ENCODE measurements at regions not wholly inside any gene's neighbourhood (a gene's known extent, or its start where the extent isn't known, plus 50 kb on each side); places are given as distances from the start of the nearest gene placed in this dataset.
"Not testable (repeated sequence)": the region's sequence is repeated elsewhere in the genome, so short reads cannot be mapped to it uniquely, and the experiment has no call there.

DNA sequence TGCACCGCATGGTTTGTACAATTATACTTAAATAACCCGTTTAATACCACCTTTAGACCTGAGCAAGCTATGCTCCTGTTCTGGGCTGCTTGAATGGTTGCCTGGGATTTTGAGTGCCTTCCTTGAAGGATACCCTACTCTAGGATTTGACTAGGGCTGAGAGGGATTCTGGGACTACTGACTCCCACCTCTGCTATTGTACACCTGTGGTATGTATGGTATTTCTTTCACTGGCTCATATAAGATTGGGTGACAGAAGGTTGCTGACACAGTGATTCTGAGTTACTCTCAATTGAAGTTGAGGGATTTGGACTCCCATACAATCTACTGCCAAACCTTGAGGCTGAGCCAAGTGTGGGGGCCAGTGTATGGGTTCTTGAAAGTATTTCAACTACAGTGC lies 494.4 kb upstream of the SEMA3D start:
- H3K27ac Mint-ChIP-seq, result no peak overlapping the region
- no peak for DNase-seq (ENCODE audit: low spot score in 2 of 2, unreplicated experiment in 2 of 2)
- H3K4me1 Mint-ChIP-seq, result no peaks in the 10 kb centered on the region
- no peaks in the 10 kb centered on the region for H3K27me3 Mint-ChIP-seq (ENCODE audit: low read depth)
- H3K36me3 Mint-ChIP-seq, result peaks cover 5% of the 10 kb centered on the region
- TF ChIP-seq, protein P1, sequence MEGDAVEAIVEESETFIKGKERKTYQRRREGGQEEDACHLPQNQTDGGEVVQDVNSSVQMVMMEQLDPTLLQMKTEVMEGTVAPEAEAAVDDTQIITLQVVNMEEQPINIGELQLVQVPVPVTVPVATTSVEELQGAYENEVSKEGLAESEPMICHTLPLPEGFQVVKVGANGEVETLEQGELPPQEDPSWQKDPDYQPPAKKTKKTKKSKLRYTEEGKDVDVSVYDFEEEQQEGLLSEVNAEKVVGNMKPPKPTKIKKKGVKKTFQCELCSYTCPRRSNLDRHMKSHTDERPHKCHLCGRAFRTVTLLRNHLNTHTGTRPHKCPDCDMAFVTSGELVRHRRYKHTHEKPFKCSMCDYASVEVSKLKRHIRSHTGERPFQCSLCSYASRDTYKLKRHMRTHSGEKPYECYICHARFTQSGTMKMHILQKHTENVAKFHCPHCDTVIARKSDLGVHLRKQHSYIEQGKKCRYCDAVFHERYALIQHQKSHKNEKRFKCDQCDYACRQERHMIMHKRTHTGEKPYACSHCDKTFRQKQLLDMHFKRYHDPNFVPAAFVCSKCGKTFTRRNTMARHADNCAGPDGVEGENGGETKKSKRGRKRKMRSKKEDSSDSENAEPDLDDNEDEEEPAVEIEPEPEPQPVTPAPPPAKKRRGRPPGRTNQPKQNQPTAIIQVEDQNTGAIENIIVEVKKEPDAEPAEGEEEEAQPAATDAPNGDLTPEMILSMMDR (IDR thresholded peaks at IDR 0.05; ENCODE audit: unreplicated experiment), result no peak
- peaks cover 38% of the 10 kb centered on the region for H3K9me3 Mint-ChIP-seq
- H3K4me3 Mint-ChIP-seq, result no peak overlapping the region

DNA sequence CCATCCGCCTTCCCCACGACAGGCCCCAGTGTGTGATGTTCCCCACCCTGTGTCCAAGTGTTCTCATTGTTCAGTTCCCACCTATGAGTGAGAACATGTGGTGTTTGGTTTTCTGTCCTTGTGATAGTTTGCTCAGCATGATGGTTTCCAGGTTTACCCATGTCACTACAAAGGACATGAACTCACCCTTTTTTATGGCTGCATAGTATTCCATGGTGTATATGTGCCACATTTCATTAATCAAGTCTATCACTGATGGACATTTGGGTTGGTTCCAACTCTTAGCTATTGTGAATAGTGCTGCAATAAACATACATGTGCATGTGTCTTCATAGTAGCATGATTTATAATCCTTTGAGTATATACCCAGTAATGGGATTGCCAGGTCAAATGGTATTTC lies 488.2 kb upstream of the SEMA3D start:
- H3K9me3 Mint-ChIP-seq, result peaks cover 39% of the 10 kb centered on the region
- not testable (repeated sequence) for H3K27me3 Mint-ChIP-seq (ENCODE audit: low read depth)

DNA sequence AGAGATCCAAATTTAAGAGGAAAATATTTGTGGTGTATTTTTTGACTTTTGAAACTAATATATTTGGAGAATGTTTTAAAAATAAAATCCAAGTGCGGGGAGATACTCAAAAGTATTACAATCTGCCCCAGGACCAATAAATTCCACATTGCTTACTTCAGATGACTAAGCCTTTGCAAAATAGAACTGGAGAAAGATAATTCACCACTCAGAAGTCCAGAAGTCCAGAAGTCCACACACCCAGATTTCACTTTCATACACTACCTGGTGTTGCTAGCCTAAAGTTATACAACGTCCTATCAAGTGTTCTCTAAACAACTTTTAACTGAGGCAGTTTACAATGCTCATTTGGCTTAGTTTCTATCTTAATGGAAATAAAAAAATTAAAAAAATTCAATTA lies 487.0 kb upstream of the SEMA3D start:
- H3K27me3 Mint-ChIP-seq (ENCODE audit: low read depth), result no peaks in the 10 kb centered on the region
- H3K9me3 Mint-ChIP-seq, result peaks cover 32% of the 10 kb centered on the region
- H3K4me3 Mint-ChIP-seq, result no peak overlapping the region
- TF ChIP-seq, protein P1 (IDR thresholded peaks at IDR 0.05; ENCODE audit: unreplicated experiment), result no peak
- no peak overlapping the region for H3K27ac Mint-ChIP-seq
- H3K36me3 Mint-ChIP-seq, result peaks cover 8% of the 10 kb centered on the region
- DNase-seq (ENCODE audit: low spot score in 2 of 2, unreplicated experiment in 2 of 2), result no peak
- peaks cover 12% of the 10 kb centered on the region for H3K4me1 Mint-ChIP-seq

More for the DNA sequence above, 488.2 kb upstream of the SEMA3D start:
- H3K27ac Mint-ChIP-seq; H3K4me1 Mint-ChIP-seq; H3K4me3 Mint-ChIP-seq; DNase-seq (ENCODE audit: low spot score in 2 of 2, unreplicated experiment in 2 of 2): not testable (repeated sequence)
- peaks cover 10% of the 10 kb centered on the region for H3K36me3 Mint-ChIP-seq

DNA sequence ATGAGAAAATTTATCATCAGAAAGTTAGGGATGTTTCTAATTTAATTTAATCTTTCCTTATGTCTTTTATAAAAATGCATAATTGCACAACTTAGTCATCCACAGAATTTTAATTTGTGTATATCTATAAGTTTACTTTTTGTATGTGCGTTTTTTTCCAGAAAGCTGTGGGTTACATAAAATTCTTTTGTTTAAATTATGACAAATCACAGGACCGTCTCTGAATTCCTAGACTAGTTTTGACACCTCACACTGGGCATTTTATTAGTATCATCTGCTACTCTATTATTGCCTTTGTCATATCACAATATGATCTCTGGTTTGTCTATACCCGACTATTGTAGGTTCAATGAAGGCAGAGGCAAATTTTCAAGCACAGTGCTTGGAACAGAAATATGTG lies 482.4 kb upstream of the SEMA3D start:
- Mint-ChIP-seq H3K9me3 (peaks cover 4% of the 10 kb centered on the region), H3K27ac (no peak overlapping the region), H3K27me3 (ENCODE audit: low read depth) (no peaks in the 10 kb centered on the region), H3K4me1 (peaks cover 28% of the 10 kb centered on the region), H3K36me3 (peaks cover 3% of the 10 kb centered on the region), H3K4me3 (no peak overlapping the region)
- no peak for DNase-seq (ENCODE audit: low spot score in 2 of 2, unreplicated experiment in 2 of 2)
- TF ChIP-seq, protein P1 (IDR thresholded peaks at IDR 0.05; ENCODE audit: unreplicated experiment), result no peak

DNA sequence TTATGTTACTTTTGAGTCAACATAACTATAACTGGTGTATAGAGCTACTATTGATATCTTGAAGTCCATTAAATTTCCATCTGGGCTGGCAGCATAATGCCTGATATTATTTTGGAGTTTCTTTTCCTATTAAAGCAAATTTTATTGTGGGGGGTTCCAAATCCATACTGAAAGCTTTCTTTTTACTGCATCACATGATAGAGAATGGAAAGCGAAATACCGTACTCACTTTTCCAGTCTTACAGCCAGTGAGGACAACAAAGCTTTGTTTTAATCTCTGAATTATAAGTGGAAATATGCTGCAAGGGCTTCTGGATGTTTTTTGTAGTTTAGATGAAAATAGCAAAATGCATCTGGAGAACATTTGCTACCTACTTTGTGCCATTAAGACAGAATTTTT lies 477.5 kb upstream of the SEMA3D start:
- TF ChIP-seq, protein P1 (IDR thresholded peaks at IDR 0.05; ENCODE audit: unreplicated experiment), result no peak
- Mint-ChIP-seq H3K27ac (no peak overlapping the region), H3K9me3 (no peaks in the 10 kb centered on the region), H3K4me1 (peaks cover 18% of the 10 kb centered on the region), H3K36me3 (no peaks in the 10 kb centered on the region), H3K4me3 (no peak overlapping the region), H3K27me3 (ENCODE audit: low read depth) (no peaks in the 10 kb centered on the region)
- no peak for DNase-seq (ENCODE audit: low spot score in 2 of 2, unreplicated experiment in 2 of 2)

DNA sequence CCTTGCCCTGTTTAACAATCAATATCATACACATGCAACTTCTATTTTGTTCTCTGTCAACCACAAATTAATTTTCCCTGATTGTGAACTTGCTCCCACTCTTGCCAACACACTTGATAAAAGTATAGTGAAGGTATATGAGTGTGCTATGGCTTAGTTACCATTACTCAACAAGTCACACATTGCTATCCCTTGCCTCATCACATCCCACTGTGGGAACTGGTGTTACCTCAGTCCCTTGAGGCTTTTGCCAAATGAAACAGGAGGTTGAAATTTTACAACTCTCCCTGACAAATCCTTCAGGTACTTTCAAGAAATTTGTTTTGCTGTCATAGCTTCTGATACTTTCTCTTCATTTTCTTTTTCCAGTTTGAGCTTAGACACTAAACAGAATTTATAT lies 472.5 kb upstream of the SEMA3D start:
- TF ChIP-seq, protein P1 (IDR thresholded peaks at IDR 0.05; ENCODE audit: unreplicated experiment), result no peak
- Mint-ChIP-seq H3K36me3 (no peaks in the 10 kb centered on the region), H3K4me3 (no peak overlapping the region), H3K27ac (no peak overlapping the region), H3K9me3 (no peaks in the 10 kb centered on the region), H3K27me3 (ENCODE audit: low read depth) (no peaks in the 10 kb centered on the region), H3K4me1 (no peaks in the 10 kb centered on the region)
- DNase-seq (ENCODE audit: low spot score in 2 of 2, unreplicated experiment in 2 of 2), result no peak
